ENCODE measurements at regions not wholly inside any gene's neighbourhood (a gene's known extent, or its start where the extent isn't known, plus 50 kb on each side); places are given as distances from the start of the nearest gene placed in this dataset.
"Not testable (repeated sequence)": the region's sequence is repeated elsewhere in the genome, so short reads cannot be mapped to it uniquely, and the experiment has no call there.

DNA sequence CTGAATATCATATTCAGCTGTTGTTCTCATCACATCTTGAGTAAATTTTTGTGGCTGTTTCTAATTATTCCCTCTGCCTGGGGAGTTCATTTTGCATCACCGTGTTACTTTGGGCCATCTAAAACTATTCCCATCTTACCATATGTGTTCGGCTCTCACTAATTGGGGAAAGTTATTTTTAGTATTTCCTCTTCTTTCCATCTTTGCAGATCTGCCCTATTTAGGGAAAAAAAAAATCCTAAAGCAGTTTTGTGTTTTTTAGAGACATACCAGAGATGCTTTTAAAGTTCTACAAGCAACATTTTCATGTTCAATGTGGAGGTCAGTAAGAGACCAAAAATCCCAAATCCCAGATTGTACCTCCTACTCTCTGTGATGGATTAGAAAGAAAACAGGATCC, 111.3 kb upstream of the NDUFV2 start:
- no peak for DNase-seq (ENCODE audit: low read depth in 2 of 2)

DNA sequence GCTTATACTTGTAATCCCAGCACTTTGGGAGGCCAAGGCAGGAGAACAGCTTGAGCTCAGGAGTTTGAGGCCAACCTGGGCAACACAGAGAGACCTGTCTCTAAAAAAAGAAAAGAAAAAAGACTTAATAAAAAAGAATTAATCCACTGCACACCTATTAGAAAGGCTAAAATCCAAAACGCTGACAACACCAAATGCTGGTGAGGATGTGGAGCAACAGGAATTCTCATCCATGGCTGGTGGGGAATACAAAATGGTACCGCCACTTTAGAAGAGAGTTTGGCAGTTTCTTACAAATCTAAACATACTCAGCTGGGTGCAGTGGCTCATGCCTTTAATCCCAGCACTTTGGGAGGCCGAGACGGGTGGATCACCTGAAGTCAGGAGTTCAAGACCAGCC, 110.0 kb upstream of the NDUFV2 start:
- not testable (repeated sequence) for DNase-seq (ENCODE audit: low read depth in 2 of 2)

DNA sequence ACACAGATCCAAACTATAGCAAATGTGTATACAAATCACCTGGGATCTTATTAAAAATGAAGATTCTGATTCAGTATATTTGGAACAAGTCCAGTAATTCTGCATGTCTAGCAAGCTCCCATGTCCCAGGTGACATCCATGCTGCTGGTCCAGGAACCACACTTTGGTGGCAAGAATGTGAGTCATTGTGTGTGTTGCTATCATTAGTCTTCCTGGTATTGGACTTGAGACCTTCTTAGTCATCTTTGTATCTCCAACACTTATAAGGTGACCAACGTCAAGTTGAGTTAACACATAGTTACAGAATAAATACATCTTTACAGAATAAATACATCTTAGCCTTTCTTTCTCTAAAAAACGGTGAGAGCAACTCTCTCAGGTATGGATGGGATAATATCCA, 107.9 kb upstream of the NDUFV2 start:
- no peak for DNase-seq (ENCODE audit: low read depth in 2 of 2)

DNA sequence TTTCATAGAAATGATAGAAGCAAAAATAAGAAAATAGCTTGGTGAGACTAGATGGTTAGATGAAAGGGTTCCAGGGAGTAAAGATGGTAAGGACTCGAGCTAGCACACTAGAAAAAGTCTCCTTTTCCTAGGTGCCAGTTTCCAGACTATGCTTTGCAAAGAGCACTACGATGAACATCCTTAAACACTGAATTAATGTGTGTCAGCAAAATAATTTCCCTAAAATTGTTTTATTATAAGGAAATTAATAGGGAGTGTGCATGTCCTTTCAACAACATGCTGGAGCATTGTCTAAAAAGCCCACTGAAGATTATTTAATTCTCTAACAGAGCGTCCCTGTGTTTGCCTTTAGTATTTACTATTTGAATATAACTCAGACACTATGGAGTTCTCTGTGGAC, 107.4 kb upstream of the NDUFV2 start:
- no peak for DNase-seq (ENCODE audit: low read depth in 2 of 2)

DNA sequence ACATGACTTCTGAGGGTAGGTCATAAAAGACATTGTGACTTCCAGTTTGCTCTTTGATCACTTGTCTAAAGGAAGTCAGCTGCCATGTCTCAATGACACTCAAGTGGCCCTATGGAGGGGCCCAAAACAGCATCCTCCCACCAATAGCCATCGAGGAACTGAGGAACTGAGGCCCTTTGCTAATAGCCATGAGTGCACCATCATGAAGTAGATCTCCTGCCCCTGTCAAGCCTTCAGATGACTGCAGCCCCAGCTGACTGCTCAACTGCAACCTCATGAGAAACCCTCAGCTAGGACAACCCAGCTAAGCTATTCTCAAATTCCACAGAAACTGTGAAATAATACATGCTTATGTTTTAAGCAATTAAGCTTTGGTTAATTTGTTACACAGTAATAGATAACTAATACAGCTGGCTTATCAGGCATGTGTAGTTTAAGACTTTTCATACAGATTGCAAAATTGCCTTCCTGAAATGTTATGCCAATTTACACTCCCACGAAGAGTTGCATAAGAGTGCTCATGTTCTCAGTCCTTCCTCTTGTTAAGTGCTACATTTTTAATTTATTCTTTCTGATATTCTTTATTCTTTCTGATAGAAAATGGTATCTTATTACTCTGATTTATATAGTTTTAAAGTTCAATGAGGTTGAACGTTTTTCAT, 105.6 kb upstream of the NDUFV2 start:
- DNase-seq (ENCODE audit: low read depth in 2 of 2): no peak

DNA sequence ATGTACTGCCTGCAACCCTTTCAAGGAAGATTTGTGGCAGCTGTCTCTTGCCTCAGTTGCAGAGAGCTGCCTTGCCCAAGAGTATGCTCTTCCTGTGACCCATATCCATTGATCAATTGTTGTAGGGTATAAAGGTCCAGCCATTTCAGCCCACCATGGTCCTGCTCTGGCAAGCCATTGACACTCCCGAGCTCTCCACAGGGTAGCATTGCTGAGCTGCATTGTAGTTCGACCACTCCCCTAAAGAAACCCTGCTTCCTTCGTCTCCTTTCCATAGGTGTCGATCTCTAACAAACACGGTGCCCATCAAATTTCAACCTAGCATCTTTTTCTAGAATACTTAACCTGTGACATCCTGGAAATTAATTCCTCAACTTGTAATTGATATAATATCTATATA, 104.9 kb upstream of the NDUFV2 start:
- DNase-seq (ENCODE audit: low read depth in 2 of 2): no peak

DNA sequence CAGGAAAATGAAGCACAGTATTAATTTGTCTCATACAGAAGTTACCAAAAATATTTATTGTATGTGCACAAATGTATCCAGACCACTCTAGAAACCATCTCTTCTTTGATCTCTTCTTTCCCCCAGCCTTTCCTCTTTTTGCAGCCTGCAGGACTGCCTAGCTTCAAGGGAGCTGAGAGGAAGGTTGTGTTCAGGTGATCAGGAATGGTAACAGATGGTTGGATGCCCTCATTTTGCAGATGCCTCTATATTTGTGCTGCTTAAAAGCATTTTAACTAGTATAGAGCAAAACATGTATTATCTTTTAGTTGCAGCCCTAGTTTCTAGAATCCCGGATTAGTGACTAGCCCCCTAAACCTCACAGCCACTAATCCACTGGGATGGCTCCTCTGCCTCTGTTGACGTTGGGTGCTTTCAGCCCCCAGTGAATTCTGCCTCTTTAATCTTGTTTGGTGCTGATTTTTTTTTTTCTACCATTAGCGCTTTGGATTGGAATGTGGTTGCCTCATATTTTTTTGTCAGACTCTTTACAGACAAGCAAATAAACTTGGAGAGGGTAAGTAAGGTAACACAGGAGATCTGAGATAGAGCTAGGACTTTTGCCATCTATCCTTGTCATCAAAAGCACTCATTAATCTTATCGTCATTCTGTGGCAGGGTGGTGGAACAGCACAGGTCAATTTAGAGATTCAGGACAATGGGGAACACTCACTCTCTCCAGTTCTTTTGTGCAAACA, 103.8 kb upstream of the NDUFV2 start:
- DNase-seq (ENCODE audit: low read depth in 2 of 2): no peak

DNA sequence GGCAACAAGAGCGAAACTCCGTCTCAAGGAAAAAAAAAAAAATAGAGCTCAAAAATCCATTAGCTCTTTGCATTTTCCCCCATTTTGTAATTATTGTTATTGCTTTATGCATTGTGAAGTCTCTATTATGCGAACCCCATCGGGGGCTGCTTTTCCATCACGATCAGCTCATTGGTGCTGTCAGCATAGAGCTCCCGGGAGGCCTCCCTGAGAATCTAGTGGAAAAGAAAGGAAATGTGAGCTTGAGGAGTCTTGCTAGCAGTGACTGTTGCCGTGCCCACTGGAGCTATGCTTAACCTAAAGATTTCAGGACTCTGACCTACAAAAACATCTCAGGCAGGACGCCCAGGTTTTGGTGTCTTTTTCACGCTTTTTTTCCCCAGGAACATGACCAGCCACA, 102.6 kb upstream of the NDUFV2 start:
- DNase-seq (ENCODE audit: low read depth in 2 of 2): no peak

DNA sequence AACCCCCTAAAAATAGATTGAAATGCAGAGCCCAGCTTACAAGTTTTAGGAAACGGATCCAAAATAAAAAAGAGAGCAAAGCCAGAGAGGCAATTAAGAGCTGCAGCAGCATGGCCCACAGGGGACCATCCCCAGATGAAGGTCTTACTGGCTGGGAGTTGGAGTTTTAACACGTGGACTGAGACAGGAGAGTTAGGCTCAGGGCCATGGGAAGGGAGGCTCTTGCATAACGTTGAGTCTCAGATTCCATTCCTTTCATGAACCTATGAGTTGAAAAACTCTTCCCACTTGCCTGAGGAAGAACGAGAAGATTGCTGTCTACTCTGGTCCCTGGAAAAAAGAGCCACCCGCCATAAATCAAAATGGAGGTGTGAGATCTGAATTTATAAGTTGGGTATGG, 101.8 kb upstream of the NDUFV2 start:
- DNase-seq (ENCODE audit: low read depth in 2 of 2): no peak

DNA sequence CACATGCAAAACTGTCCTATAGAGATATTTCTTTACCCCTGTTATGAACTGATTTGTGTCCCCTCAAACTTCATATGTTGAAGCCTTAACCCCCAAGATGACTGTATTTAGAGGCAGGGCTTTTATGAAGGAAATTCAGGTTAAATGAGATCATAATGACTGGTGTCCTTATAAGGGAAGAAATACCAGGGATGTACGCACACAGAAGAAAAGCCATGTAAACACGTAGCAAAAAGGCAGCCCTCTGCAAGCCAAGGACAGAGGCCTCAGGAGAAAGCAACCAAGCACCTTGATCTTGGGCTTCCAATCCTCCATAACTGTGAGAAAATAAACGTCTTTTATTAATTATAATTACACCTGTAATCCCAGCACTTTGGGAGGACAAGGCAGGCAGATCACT, 101.3 kb upstream of the NDUFV2 start:
- no peak for DNase-seq (ENCODE audit: low read depth in 2 of 2)

DNA sequence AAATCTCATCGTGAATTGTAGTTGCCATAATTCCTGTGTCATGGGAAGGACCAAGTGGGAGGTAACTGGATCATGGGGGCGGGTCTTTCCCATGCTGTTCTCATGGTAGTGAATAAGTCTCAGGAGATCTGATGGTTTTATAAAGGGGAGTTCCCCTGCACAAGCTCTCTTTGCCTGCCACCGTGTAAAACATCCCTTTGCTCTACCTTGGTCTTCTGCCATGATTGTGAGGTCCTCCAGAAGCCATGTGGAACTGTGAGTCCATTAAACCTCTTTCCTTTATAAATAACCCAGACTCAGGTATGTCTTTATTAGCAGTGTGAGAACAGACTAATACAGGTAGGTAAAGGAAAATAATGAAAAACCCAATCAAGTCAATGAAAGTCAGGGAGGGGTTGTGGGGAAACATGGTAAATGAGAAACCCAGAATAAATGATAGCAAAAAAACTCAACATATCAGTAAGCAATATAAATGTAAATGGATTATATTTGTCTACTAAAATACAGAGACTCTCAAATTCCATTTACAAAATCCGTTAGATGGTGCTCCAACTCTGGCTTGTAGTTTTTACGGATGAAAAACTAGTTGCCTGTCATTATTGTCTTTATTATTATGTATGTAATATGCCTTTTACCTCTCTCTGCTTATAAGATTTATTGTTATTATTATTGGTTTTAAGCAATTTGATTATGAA, 98.9 kb upstream of the NDUFV2 start:
- no peak for DNase-seq (ENCODE audit: low read depth in 2 of 2)

DNA sequence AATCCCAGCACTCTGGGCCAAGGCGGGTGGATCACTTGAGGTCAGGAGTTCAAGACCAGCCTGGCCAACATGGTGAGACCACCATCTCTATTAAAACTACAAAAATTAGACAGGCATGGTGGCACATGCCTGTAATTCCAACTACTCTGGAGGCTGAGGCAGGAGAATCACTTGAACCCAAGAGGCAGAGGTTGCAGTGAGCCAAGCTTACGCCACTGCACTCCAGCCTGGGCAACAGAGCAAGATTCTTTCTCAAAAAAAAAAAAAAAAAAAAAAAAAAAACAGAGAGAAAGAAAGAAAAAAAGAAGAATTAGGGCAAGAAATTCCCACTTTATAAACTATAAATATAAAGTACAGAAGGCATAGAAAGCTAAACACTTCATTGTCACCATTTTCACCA, 98.2 kb upstream of the NDUFV2 start:
- not testable (repeated sequence) for DNase-seq (ENCODE audit: low read depth in 2 of 2)

DNA sequence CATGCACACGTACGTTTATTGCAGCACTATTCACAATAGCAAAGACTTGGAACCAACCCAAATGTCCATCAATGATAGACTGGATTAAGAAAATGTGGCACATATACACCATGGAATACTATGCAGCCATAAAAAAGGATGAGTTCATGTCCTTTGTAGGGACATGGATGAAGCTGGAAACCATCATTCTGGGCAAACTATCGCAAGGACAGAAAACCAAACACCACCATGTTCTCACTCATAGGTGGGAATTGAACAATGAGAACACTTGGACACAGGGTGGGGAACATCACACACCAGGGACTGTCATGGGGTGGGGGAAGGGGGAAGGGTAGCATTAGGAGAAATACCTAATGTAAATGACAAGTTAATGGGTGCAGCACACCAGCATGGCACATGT, 94.8 kb upstream of the NDUFV2 start:
- DNase-seq (ENCODE audit: low read depth in 2 of 2): not testable (repeated sequence)

DNA sequence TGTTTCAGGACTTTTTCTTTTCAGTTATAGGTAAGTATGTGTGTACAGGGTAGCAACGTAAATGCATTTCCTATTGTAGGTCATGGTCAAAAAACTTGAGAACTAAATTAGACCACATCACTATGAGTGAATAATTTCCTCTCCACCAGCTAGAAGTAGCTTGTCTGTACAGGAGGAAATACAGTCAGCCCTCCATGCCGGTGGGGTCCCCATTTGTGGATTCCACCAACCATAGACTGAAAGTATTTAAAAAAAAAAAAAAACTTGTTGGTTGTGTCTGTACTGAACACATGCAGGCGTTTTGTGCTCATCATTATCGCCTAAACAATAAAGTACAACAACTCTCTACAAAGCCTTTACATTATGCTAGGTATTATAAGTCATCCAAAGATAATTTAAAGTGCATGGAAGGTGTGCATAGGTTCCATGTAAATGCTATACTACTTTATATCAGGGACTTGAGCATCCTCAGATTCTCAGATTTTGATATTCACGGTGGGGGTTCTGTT, 94.2 kb upstream of the NDUFV2 start:
- no peak for DNase-seq (ENCODE audit: low read depth in 2 of 2)

DNA sequence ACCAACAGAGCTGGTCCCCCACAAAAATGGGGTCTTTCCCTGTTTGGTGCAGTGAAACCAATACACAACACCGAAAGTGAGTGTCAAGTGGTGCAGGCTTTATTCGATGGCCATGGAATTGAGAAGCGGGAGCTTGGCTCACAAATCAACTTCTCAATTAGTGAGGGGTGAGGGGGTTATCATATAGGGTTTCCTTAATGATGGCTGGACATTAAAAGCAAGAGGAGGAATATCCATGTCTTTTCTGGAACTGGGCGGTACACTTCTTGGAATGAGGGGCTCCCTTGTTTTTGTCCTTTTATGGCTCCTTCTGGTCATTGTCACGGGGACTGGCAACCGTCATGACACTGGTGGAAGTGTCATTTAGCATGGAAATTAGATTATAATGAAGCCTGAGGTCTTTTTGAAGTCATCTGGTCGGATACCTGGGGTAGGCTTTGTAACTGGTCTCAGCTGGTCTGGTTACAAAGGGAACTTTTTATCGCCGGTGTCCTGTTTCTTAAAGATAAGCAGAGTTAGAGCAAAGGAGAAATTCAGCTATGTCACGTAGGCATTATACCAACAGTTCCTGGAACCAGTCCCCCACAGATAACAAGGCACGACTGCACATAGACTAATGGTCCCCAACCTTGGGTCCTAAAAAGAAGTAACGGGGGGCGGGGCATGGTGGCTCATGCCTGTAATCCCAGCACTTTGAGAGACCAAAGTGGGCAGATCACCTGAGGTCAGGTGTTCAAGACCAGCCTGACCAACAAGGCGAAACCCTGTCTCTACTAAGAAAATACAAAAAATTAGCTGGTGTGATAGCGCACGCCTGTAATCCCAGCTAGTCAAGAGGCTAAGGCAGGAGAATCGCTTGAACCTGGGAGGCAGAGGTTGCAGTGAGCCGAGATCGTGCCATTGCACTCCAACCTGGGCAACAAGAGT, 93.5 kb upstream of the NDUFV2 start:
- DNase-seq (ENCODE audit: low read depth in 2 of 2): no peak

DNA sequence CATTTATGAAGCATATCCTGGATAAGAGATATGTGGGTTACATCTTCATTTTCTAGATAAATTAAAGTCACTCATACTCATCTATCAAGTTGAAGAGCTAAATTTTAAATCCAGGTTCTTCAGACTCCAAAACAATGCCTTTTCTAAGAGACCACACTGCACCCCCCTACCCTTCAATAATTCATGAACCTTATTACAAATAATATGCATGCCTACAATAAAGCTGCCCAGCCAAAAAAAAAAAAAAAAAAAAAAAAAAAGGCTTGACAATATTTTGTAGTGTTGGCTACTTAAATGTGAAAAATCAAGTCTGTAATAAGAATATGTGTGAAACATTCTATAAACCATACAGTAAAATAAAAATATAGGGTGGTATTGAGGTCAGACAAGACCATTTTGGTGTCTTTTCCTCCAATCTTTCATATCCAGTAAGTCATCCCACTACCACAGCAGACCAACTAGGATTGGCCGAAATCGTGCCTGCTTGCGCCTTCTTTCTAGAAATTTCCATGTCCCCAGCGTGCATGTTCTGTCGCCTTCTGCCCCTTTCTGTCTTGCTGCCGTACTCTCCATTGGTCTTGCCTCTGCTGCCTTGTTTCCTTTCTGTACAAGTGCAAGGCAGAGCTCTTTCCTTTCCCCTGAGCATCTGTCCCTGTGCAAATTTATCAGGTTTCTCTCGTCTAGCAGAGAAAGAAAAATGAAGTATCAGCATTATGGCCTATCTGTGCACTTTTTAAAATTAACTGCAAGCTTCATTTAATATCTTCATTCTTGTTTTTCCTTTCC, 92.6 kb upstream of the NDUFV2 start:
- no peak for DNase-seq (ENCODE audit: low read depth in 2 of 2)

DNA sequence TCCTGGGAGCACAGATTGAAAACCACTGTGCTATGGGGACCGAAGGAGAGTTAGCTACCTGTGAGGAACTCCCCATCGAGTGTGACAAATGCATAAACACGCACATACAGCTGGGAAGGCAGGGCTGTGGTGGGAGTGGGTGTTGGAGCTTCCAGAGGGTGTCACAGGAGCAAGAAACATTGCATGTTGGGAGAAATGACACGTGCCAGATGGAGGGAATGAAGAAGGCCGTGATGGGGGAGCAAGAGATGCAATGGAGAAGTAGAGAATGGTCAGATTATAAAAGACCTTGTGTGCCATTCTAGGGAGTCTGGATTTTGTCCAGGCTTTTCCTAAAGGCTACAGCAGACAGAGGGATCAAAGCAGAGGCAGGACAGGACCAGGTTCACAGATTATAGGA, 91.1 kb upstream of the NDUFV2 start:
- DNase-seq (ENCODE audit: low read depth in 2 of 2): no peak

DNA sequence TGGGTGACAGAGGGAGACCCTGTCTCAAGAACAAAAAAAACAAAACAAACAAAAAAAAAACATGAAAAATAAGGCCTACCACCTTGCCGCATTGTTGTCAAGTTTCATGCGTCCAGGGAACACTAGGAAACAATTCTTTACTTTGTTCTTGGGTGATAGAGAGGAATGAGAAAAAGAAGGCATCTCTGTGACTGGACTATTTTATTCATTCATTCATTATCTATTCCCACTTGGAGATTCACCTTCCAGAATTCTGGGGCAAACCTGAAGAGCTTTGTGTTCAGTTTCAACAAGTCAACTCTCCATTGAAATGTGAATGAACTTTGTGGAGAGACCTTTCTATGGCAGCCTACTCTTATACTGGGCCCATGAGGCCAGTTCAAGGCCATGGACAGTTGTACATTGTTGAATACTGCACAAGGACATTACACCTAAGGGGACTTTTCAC, 88.5 kb upstream of the NDUFV2 start:
- no peak for DNase-seq (ENCODE audit: low read depth in 2 of 2)

DNA sequence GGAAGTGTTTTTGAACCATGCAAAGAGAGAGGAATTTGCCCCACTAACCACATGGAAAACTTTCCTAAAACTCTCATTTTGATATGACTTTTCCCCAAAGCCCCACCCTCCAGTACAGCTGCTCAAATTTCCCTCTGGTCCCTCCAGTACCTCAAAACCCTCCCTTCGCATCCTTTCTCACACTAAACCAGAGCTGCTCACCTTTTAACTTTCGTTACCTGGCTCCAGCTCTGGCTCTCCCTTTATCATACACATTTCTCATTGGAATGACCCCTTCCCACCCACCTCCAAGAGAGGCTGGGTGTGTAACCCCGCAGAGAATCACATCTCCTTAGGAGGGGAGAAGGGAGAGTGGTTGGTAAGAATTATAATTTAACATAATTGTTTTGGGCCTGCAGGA, 86.8 kb upstream of the NDUFV2 start:
- no peak for DNase-seq (ENCODE audit: low read depth in 2 of 2)

DNA sequence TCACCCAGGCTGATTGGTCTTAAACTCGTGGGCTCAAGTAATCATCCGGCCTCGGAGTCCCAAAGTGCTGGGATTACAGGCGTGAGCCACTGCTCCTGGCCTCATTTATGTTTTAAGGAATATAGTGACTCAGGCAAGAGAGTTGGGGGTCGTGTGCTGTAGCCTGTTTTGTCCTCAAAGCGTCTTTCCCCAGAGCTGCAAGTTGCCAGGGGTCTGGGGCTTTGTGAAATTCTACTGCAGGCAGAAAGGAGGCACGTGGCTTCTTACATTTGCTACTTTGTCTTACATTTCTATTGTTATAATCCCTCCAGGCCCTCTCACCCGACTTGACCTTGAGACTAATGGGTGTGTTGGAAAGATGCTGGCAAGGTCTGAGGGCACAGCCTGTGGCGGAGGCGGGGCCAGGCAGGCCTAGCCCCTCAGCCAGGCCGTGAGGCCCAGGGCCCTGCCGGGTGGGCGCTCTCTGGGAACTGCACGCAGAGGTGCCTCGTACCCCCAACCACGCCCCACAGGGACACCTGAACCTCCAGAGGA, 85.8 kb upstream of the NDUFV2 start:
- no peak for DNase-seq (ENCODE audit: low read depth in 2 of 2)

Measured in activated CD4-positive, alpha-beta T cell treated with anti-CD3 and anti-CD28 coated beads for 24 hours (primary cell).